Activated T-helper 2 cell treated with anti-CD3 and anti-CD28 coated beads, Interferon-gamma antibody, Interleukin-2, Interleukin-4, amounts not matched to agents 10 μg/mL and 5 μg/mL and 100 μg/mL, durations not matched to agents 14 hours and 24 hours and 36 hours (primary cell): ENCODE measurements at regions not wholly inside any gene's neighbourhood (a gene's known extent, or its start where the extent isn't known, plus 50 kb on each side); places are given as distances from the start of the nearest gene placed in this dataset.

ENCODE experiments used
- DNase-seq: peaks from one replicate; pipeline ENCODE4 v3.0.0; 2021; ENCODE audit warnings: low spot score
- H3K27ac Mint-ChIP-seq: one replicate; pipeline ENCODE4 v1.8.0; 2021; ENCODE audit warnings: mixed read lengths
- H3K27me3 Mint-ChIP-seq: one replicate; pipeline ENCODE4 v1.8.0; 2021; ENCODE audit warnings: low read depth, mixed read lengths
- H3K36me3 Mint-ChIP-seq: one replicate; pipeline ENCODE4 v1.8.0; 2021; ENCODE audit warnings: low read depth, mixed read lengths
- H3K4me1 Mint-ChIP-seq: one replicate; pipeline ENCODE4 v1.8.0; 2021; ENCODE audit warnings: low read depth, mixed read lengths
- H3K4me3 Mint-ChIP-seq: one replicate; pipeline ENCODE4 v1.8.0; 2021; ENCODE audit warnings: low read depth, mild to moderate bottlenecking, moderate library complexity, mixed read lengths
- H3K9me3 Mint-ChIP-seq: one replicate; pipeline ENCODE4 v1.8.0; 2021; ENCODE audit warnings: mixed read lengths
- intact Hi-C: fragments of 100-400 bp; cut with micrococcal nuclease; formaldehyde crosslinking; loops from one replicate; pipeline ENCODE4 v1.15.1; 2023

GRCh38 chr6:119612176-119612891 lies 262.8 kb upstream of the MAN1A1 start:
- no peak for DNase-seq
- Mint-ChIP-seq H3K4me3 (no peak overlapping the region), H3K27ac (no peak overlapping the region), H3K9me3 (no peaks in the 10 kb centered on the region), H3K36me3 (no peaks in the 10 kb centered on the region), H3K27me3 (peaks cover 26% of the 10 kb centered on the region), H3K4me1 (peaks cover 5% of the 10 kb centered on the region)
- intact Hi-C loops: no loop called here

DNA sequence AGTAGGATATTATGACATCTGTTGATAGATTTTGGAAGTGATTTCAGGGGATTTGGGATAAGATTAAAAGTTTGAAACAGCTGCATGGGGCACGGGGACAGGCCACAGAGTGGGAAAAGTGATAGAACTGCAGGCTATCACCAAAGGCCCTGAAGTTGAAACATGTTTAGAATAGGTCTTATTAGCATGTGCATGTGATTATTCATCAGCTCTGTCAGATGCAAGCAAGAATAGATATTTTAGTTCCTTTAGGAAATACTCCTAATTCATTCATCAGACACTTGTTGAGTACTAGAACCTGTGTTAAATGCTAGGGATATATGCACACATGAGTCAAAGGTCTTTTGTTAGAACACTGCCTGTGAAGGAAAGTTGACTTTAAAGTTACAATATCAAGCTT lies 261.2 kb upstream of the MAN1A1 start:
- no peak for DNase-seq
- intact Hi-C loops: no loop called here
- no peak overlapping the region for H3K4me3 Mint-ChIP-seq
- H3K9me3 Mint-ChIP-seq: no peaks in the 10 kb centered on the region
- H3K27me3 Mint-ChIP-seq: peaks cover 25% of the 10 kb centered on the region
- H3K27ac Mint-ChIP-seq: no peak overlapping the region
- peaks cover 5% of the 10 kb centered on the region for H3K4me1 Mint-ChIP-seq
- H3K36me3 Mint-ChIP-seq: no peaks in the 10 kb centered on the region

DNA sequence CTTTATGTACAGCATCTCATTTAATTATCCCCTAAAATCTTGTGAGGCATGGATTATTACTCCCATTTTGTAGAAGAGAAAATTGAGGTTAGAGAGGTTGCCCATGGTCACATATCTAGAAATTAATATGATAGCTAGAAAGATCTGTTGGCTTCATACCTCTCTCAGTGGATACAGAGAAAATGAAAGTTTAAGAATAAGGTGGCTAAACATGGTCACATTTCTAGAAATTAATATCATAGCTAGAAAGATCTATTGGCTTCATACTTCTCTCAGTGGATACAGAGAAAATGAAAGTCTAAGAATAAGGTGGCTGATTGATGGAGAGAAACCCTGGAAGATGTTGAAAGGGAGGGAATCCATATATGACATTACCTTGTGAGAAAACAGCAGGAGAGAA lies 260.7 kb upstream of the MAN1A1 start:
- no peak overlapping the region for H3K4me3 Mint-ChIP-seq
- H3K9me3 Mint-ChIP-seq: no peaks in the 10 kb centered on the region
- DNase-seq: no peak
- H3K4me1 Mint-ChIP-seq: peaks cover 5% of the 10 kb centered on the region
- peaks cover 21% of the 10 kb centered on the region for H3K27me3 Mint-ChIP-seq
- H3K36me3 Mint-ChIP-seq: no peaks in the 10 kb centered on the region
- intact Hi-C loops: no loop called here
- no peak overlapping the region for H3K27ac Mint-ChIP-seq

DNA sequence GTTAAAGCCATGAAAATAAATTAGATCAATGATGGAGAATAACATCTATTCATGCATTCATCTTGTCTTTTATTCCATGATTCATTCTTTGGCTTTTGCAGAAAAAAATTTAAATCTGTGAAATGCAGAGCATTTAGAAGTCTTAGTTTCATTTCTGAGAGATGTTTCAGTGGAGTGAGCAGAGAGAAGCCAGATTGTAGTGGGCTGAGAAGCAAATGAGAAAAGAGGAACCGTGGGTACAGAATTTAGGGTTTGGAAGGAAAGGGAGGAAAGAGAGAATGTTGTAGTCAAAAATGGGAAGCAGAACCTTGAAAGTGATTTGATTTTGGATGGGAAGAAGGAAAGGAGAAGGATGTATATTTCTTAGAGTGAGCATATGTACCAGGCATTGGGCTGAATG lies 260.3 kb upstream of the MAN1A1 start:
- Mint-ChIP-seq H3K36me3 (no peaks in the 10 kb centered on the region), H3K4me3 (no peak overlapping the region), H3K4me1 (peaks cover 5% of the 10 kb centered on the region), H3K9me3 (no peaks in the 10 kb centered on the region), H3K27ac (no peak overlapping the region), H3K27me3 (peaks cover 17% of the 10 kb centered on the region)
- intact Hi-C loops: no loop called here
- no peak for DNase-seq

GRCh38 chr6:119608994-119609393 lies 259.4 kb upstream of the MAN1A1 start:
- Mint-ChIP-seq H3K36me3 (no peaks in the 10 kb centered on the region), H3K9me3 (no peaks in the 10 kb centered on the region), H3K4me1 (peaks cover 5% of the 10 kb centered on the region), H3K4me3 (no peak overlapping the region), H3K27me3 (peaks cover 12% of the 10 kb centered on the region), H3K27ac (no peak overlapping the region)
- no peak for DNase-seq
- intact Hi-C loops: no loop called here

- H3K36me3 Mint-ChIP-seq: no peaks in the 10 kb centered on the region
- peaks cover 5% of the 10 kb centered on the region for H3K27me3 Mint-ChIP-seq
- no peaks in the 10 kb centered on the region for H3K4me1 Mint-ChIP-seq
- H3K4me3 Mint-ChIP-seq: no peak overlapping the region
- no peaks in the 10 kb centered on the region for H3K9me3 Mint-ChIP-seq
- H3K27ac Mint-ChIP-seq: no peak overlapping the region
- DNase-seq: no peak
- intact Hi-C loops: no loop called here
Measured at GRCh38 chr6:119604124-119604523, 254.6 kb upstream of the MAN1A1 start.

DNA sequence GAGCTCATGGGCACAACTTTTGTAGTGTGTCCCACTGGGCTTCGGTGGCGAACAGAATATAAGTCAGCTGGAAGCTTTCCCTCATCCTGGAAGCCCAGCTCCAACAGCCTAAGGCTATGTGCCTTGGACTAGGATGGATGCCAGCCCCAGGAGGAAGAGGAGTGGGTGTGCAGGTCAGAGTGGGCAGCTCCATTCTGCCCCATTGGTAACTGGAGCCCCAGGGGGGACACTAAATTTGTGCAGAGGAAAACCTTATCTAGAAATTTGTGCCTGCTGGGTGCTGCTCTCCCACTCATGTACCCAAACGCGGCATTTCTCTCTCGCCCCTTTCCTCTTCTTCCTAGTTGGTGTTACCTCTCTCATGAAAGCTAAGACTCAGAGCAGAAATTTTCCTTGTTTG lies 253.9 kb upstream of the MAN1A1 start:
- peaks cover 5% of the 10 kb centered on the region for H3K27me3 Mint-ChIP-seq
- H3K4me3 Mint-ChIP-seq: no peak overlapping the region
- H3K27ac Mint-ChIP-seq: no peak overlapping the region
- H3K36me3 Mint-ChIP-seq: no peaks in the 10 kb centered on the region
- intact Hi-C loops: no loop called here
- H3K9me3 Mint-ChIP-seq: no peaks in the 10 kb centered on the region
- no peaks in the 10 kb centered on the region for H3K4me1 Mint-ChIP-seq
- DNase-seq: no peak

DNA sequence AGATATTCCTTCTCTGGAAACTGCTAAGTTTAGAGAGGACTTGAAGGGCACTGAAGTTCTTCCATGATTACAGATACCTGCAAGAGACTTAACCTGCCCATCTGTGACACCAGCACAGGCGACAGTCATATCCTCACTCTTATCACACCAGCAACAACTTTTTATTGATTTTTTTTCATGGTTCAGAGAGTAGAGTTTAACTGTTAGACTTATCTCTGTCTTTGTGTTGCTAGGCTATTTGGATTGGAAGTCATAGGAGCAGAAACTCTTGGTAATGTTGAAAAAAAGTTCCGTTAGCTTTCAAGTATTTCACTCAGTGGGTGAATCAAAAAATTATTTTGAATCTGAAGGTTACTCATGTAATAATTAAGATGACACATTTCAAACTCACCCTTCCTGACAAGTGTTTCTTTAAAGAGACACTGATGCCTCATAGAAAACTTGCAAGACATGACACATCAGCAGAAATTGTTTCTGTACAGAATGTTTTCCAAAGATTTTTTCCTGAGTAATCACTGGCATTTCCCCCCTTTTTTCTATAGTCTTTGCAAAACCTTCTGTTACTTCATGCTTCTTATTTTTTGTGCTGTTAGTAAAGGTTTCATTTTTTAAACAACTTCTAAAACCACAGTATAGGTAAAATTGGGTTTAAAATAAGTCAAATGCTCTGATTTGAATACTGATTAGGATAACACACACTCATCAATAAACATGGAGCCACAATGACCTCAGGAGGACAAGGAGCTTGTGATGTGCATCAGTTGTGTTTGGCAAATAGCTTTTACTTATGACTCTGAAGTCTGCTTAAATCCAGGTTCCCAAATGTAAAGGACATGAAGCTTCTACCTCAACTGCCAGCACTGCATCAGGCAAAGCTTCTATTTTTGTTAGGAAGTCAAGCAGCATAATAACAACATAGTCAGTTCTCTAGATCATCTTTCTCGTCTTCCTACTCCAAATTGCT lies 252.9 kb upstream of the MAN1A1 start:
- Mint-ChIP-seq H3K4me3 (no peak overlapping the region), H3K27ac (no peak overlapping the region), H3K4me1 (no peaks in the 10 kb centered on the region), H3K36me3 (no peaks in the 10 kb centered on the region), H3K9me3 (no peaks in the 10 kb centered on the region), H3K27me3 (peaks cover 5% of the 10 kb centered on the region)
- intact Hi-C loops: no loop called here
- no peak for DNase-seq

GRCh38 chr6:119598883-119599282 lies 249.3 kb upstream of the MAN1A1 start:
- H3K27me3 Mint-ChIP-seq: peaks cover 9% of the 10 kb centered on the region
- no peak overlapping the region for H3K27ac Mint-ChIP-seq
- H3K9me3 Mint-ChIP-seq: no peaks in the 10 kb centered on the region
- H3K4me1 Mint-ChIP-seq: no peaks in the 10 kb centered on the region
- no peak overlapping the region for H3K4me3 Mint-ChIP-seq
- intact Hi-C loops: no loop called here
- no peaks in the 10 kb centered on the region for H3K36me3 Mint-ChIP-seq
- no peak for DNase-seq

- intact Hi-C loops: no loop called here
- Mint-ChIP-seq H3K36me3 (no peaks in the 10 kb centered on the region), H3K4me3 (no peak overlapping the region), H3K27ac (no peak overlapping the region), H3K27me3 (peaks cover 16% of the 10 kb centered on the region), H3K9me3 (no peaks in the 10 kb centered on the region), H3K4me1 (no peaks in the 10 kb centered on the region)
- no peak for DNase-seq
Measured at GRCh38 chr6:119594907-119595306, 245.3 kb upstream of the MAN1A1 start.

- intact Hi-C loops: no loop called here
- no peaks in the 10 kb centered on the region for H3K4me1 Mint-ChIP-seq
- no peak overlapping the region for H3K27ac Mint-ChIP-seq
- peaks cover 22% of the 10 kb centered on the region for H3K27me3 Mint-ChIP-seq
- no peak overlapping the region for H3K4me3 Mint-ChIP-seq
- DNase-seq: no peak
- H3K36me3 Mint-ChIP-seq: no peaks in the 10 kb centered on the region
- no peaks in the 10 kb centered on the region for H3K9me3 Mint-ChIP-seq
Measured at GRCh38 chr6:119591235-119591634, 241.7 kb upstream of the MAN1A1 start.

- intact Hi-C loops: no loop called here
- DNase-seq: no peak
- no peak overlapping the region for H3K4me3 Mint-ChIP-seq
- peaks cover 22% of the 10 kb centered on the region for H3K27me3 Mint-ChIP-seq
- H3K4me1 Mint-ChIP-seq: no peaks in the 10 kb centered on the region
- no peaks in the 10 kb centered on the region for H3K36me3 Mint-ChIP-seq
- H3K9me3 Mint-ChIP-seq: no peaks in the 10 kb centered on the region
- H3K27ac Mint-ChIP-seq: no peak overlapping the region
Measured at GRCh38 chr6:119590066-119590465, 240.5 kb upstream of the MAN1A1 start.

DNA sequence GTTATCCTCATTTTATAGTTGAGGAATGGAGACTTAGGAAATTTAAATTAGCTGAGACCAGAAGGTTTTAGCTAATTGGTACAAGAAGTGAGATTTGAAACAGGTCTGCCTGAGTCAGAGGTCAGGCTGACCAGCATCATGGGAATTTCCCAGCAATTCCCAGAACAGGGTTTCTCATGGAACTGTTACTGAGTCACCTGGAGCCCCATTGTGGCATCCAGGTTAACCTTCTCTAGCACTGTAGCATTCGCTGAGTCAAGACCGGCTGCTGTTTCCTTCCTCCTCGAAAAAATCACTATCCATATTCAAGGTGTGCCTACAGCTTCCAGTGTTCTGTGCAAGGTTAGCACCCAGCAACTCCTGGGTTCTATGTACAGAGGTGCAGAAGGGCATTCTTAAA lies 238.0 kb upstream of the MAN1A1 start:
- Mint-ChIP-seq H3K4me3 (no peak overlapping the region), H3K9me3 (no peaks in the 10 kb centered on the region), H3K27me3 (peaks cover 30% of the 10 kb centered on the region), H3K4me1 (no peaks in the 10 kb centered on the region), H3K27ac (no peak overlapping the region), H3K36me3 (no peaks in the 10 kb centered on the region)
- intact Hi-C loops: no loop called here
- DNase-seq: no peak
